ENCODE measurements at regions not wholly inside any gene's neighbourhood (a gene's known extent, or its start where the extent isn't known, plus 50 kb on each side); places are given as distances from the start of the nearest gene placed in this dataset.

GRCh38 chr12:89954259-89954658 is 245.6 kb upstream of the ATP2B1 start:
- ChIA-PET CTCF (no interaction called here), POLR2A (no interaction called here)

GRCh38 chr12:89951694-89952060 is 243.0 kb upstream of the ATP2B1 start:
- ChIA-PET CTCF (no interaction called here), POLR2A (no interaction called here)

- CTCF ChIA-PET, result interaction anchor here (0.8 kb wide), 1 partner anchor 9 kb away, joined by 3 read pairs; no protein-coding TSS in a partner anchor
- POLR2A ChIA-PET, result no interaction called here
Observed at GRCh38 chr12:89951050-89951693, 242.5 kb upstream of the ATP2B1 start.

- ChIA-PET CTCF (interaction anchor here (0.7 to 0.8 kb wide), 2 partner anchors 10 to 338 kb away, joined by 3 read pairs; no protein-coding TSS in a partner anchor), POLR2A (interaction anchor here (1.1 kb wide), 1 partner anchor 313 kb away, joined by 3 read pairs; no protein-coding TSS in a partner anchor)
Observed at GRCh38 chr12:89950421-89950820, 241.8 kb upstream of the ATP2B1 start.

- ChIA-PET POLR2A (interaction anchor here (1.1 kb wide), 1 partner anchor 312 kb away, joined by 3 read pairs; no protein-coding TSS in a partner anchor), CTCF (interaction anchor here (0.7 to 1.9 kb wide), 2 partner anchors 241 to 337 kb away, joined by 3 read pairs; partner anchors contain the start of gene ATP2B1)
Observed at GRCh38 chr12:89949457-89950195, 241.0 kb upstream of the ATP2B1 start.

GRCh38 chr12:89948271-89949175 is 239.9 kb upstream of the ATP2B1 start:
- ChIA-PET POLR2A (no interaction called here), CTCF (interaction anchor here (1.9 kb wide), 1 partner anchor 240 kb away, joined by 3 read pairs; the partner anchor contains the start of gene ATP2B1)

- CTCF ChIA-PET, result interaction anchor here (1.4 to 1.9 kb wide), 2 partner anchors 11 to 239 kb away, joined by 3 to 5 read pairs; partner anchors contain the start of gene ATP2B1
- POLR2A ChIA-PET, result no interaction called here
Observed at GRCh38 chr12:89947437-89948270, 239.0 kb upstream of the ATP2B1 start.

- POLR2A ChIA-PET, result no interaction called here
- CTCF ChIA-PET, result interaction anchor here (1.4 kb wide), 1 partner anchor 10 kb away, joined by 5 read pairs; no protein-coding TSS in a partner anchor
Observed at GRCh38 chr12:89946518-89947135, 238.0 kb upstream of the ATP2B1 start.

GRCh38 chr12:89945123-89945522 is 236.5 kb upstream of the ATP2B1 start:
- ChIA-PET POLR2A (no interaction called here), CTCF (no interaction called here)

GRCh38 chr12:89943463-89943862 is 234.8 kb upstream of the ATP2B1 start:
- CTCF ChIA-PET, result no interaction called here
- POLR2A ChIA-PET, result no interaction called here

GRCh38 chr12:89941436-89941835 is 232.8 kb upstream of the ATP2B1 start:
- ChIA-PET POLR2A (no interaction called here), CTCF (no interaction called here)

- ChIA-PET CTCF (no interaction called here), POLR2A (no interaction called here)
Observed at GRCh38 chr12:89939522-89940215, 231.0 kb upstream of the ATP2B1 start.

- ChIA-PET POLR2A (no interaction called here), CTCF (interaction anchor here (1.3 kb wide), 1 partner anchor 11 kb away, joined by 5 read pairs; no protein-coding TSS in a partner anchor)
Observed at GRCh38 chr12:89936631-89937030, 228.0 kb upstream of the ATP2B1 start.

GRCh38 chr12:89935850-89936249 is 227.2 kb upstream of the ATP2B1 start:
- ChIA-PET POLR2A (no interaction called here), CTCF (interaction anchor here (1.3 kb wide), 1 partner anchor 11 kb away, joined by 5 read pairs; no protein-coding TSS in a partner anchor)

GRCh38 chr12:89933911-89934310 is 225.3 kb upstream of the ATP2B1 start:
- ChIA-PET POLR2A (no interaction called here), CTCF (no interaction called here)

GRCh38 chr12:89932954-89933353 is 224.3 kb upstream of the ATP2B1 start:
- ChIA-PET POLR2A (no interaction called here), CTCF (no interaction called here)

GRCh38 chr12:89928467-89928866 is 219.8 kb upstream of the ATP2B1 start:
- ChIA-PET CTCF (no interaction called here), POLR2A (no interaction called here)

- ChIA-PET POLR2A (no interaction called here), CTCF (no interaction called here)
Observed at GRCh38 chr12:89927226-89927698, 218.6 kb upstream of the ATP2B1 start.
